ENCODE measurements at regions not wholly inside any gene's neighbourhood (a gene's known extent, or its start where the extent isn't known, plus 50 kb on each side); places are given as distances from the start of the nearest gene placed in this dataset.
"Not testable (repeated sequence)": the region's sequence is repeated elsewhere in the genome, so short reads cannot be mapped to it uniquely, and the experiment has no call there.

DNA sequence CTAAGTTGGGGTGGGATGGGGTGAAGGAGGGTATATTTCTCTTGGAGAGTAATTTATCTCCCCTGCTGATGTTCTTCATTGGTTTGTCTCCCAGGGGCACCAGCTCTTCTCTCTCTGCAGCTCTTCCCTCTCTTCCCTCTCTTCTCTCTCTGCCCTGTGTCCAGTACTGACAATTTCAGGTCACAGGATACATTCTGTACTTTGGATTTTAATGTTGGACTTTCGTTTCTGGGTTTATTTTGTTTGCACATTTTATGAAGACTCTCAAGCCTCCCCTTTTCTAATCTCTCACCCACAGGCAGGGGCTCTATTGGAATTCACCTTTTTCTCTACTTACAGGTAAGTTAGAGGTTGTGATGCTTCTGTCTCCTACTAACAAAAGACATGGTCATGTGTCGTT lies 165.5 kb downstream of the CPEB2 start:
- Histone ChIP-seq H3K4me1 (ENCODE audit: insufficient read depth, low read length) (peaks cover 4% of the 10 kb centered on the region), H4K20me1 (ENCODE audit: insufficient read depth, low read length) (no peaks in the 10 kb centered on the region), H3K36me3 (ENCODE audit: insufficient read depth, low read length) (no peaks in the 10 kb centered on the region), H3K27ac (ENCODE audit: low read depth, low read length) (no peak overlapping the region), H3K9me3 (ENCODE audit: low read depth, low read length) (peaks cover 5% of the 10 kb centered on the region), H2AFZ (ENCODE audit: low read length) (no peak overlapping the region), H3K27me3 (ENCODE audit: insufficient read depth, low read length) (peaks cover 5% of the 10 kb centered on the region), H3K79me2 (ENCODE audit: insufficient read depth, low read length) (no peaks in the 10 kb centered on the region), H3K4me2 (ENCODE audit: insufficient read depth, low read length) (no peak overlapping the region), H3K4me3 (ENCODE audit: insufficient read depth, low read length) (no peak overlapping the region)
- DNase-seq (ENCODE audit: insufficient read length, low spot score, missing footprints): no peak
- TF ChIP-seq, protein P1, sequence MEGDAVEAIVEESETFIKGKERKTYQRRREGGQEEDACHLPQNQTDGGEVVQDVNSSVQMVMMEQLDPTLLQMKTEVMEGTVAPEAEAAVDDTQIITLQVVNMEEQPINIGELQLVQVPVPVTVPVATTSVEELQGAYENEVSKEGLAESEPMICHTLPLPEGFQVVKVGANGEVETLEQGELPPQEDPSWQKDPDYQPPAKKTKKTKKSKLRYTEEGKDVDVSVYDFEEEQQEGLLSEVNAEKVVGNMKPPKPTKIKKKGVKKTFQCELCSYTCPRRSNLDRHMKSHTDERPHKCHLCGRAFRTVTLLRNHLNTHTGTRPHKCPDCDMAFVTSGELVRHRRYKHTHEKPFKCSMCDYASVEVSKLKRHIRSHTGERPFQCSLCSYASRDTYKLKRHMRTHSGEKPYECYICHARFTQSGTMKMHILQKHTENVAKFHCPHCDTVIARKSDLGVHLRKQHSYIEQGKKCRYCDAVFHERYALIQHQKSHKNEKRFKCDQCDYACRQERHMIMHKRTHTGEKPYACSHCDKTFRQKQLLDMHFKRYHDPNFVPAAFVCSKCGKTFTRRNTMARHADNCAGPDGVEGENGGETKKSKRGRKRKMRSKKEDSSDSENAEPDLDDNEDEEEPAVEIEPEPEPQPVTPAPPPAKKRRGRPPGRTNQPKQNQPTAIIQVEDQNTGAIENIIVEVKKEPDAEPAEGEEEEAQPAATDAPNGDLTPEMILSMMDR (IDR thresholded peaks at IDR 0.05; ENCODE audit: extremely low read depth, low read depth, low read length): no peak

- TF ChIP-seq, protein P1 (IDR thresholded peaks at IDR 0.05; ENCODE audit: extremely low read depth, low read depth, low read length): no peak
- DNase-seq (ENCODE audit: insufficient read length, low spot score, missing footprints): no peak
- Histone ChIP-seq H3K79me2 (ENCODE audit: insufficient read depth, low read length) (no peaks in the 10 kb centered on the region), H3K4me1 (ENCODE audit: insufficient read depth, low read length) (peaks cover 4% of the 10 kb centered on the region), H3K36me3 (ENCODE audit: insufficient read depth, low read length) (no peaks in the 10 kb centered on the region), H3K4me2 (ENCODE audit: insufficient read depth, low read length) (no peak overlapping the region), H2AFZ (ENCODE audit: low read length) (no peak overlapping the region), H3K27me3 (ENCODE audit: insufficient read depth, low read length) (peaks cover 5% of the 10 kb centered on the region), H3K27ac (ENCODE audit: low read depth, low read length) (no peak overlapping the region), H4K20me1 (ENCODE audit: insufficient read depth, low read length) (no peaks in the 10 kb centered on the region), H3K4me3 (ENCODE audit: insufficient read depth, low read length) (no peak overlapping the region), H3K9me3 (ENCODE audit: low read depth, low read length) (peaks cover 5% of the 10 kb centered on the region)
Measured at GRCh38 chr4:15168759-15169158, 166.5 kb downstream of the CPEB2 start.

GRCh38 chr4:15171725-15172124 lies 169.4 kb downstream of the CPEB2 start:
- Histone ChIP-seq H2AFZ (ENCODE audit: low read length) (no peak overlapping the region), H4K20me1 (ENCODE audit: insufficient read depth, low read length) (no peaks in the 10 kb centered on the region), H3K79me2 (ENCODE audit: insufficient read depth, low read length) (no peaks in the 10 kb centered on the region), H3K27me3 (ENCODE audit: insufficient read depth, low read length) (peaks cover 5% of the 10 kb centered on the region), H3K36me3 (ENCODE audit: insufficient read depth, low read length) (no peaks in the 10 kb centered on the region), H3K9me3 (ENCODE audit: low read depth, low read length) (peaks cover 5% of the 10 kb centered on the region), H3K4me2 (ENCODE audit: insufficient read depth, low read length) (no peak overlapping the region), H3K4me3 (ENCODE audit: insufficient read depth, low read length) (no peak overlapping the region), H3K4me1 (ENCODE audit: insufficient read depth, low read length) (no peaks in the 10 kb centered on the region), H3K27ac (ENCODE audit: low read depth, low read length) (no peak overlapping the region)
- DNase-seq (ENCODE audit: insufficient read length, low spot score, missing footprints): no peak
- TF ChIP-seq, protein P1 (IDR thresholded peaks at IDR 0.05; ENCODE audit: extremely low read depth, low read depth, low read length): no peak

GRCh38 chr4:15173251-15173650 lies 171.0 kb downstream of the CPEB2 start:
- Histone ChIP-seq H3K4me3 (ENCODE audit: insufficient read depth, low read length) (no peak overlapping the region), H3K36me3 (ENCODE audit: insufficient read depth, low read length) (no peaks in the 10 kb centered on the region), H3K9me3 (ENCODE audit: low read depth, low read length) (peaks cover 5% of the 10 kb centered on the region), H2AFZ (ENCODE audit: low read length) (no peak overlapping the region), H3K27me3 (ENCODE audit: insufficient read depth, low read length) (peaks cover 5% of the 10 kb centered on the region), H3K79me2 (ENCODE audit: insufficient read depth, low read length) (no peaks in the 10 kb centered on the region), H3K27ac (ENCODE audit: low read depth, low read length) (no peak overlapping the region), H3K4me2 (ENCODE audit: insufficient read depth, low read length) (no peak overlapping the region), H3K4me1 (ENCODE audit: insufficient read depth, low read length) (no peaks in the 10 kb centered on the region), H4K20me1 (ENCODE audit: insufficient read depth, low read length) (no peaks in the 10 kb centered on the region)
- TF ChIP-seq, protein P1 (IDR thresholded peaks at IDR 0.05; ENCODE audit: extremely low read depth, low read depth, low read length): no peak
- no peak for DNase-seq (ENCODE audit: insufficient read length, low spot score, missing footprints)

- not testable (repeated sequence) for H2AFZ ChIP-seq (ENCODE audit: low read length); H3K4me1 ChIP-seq (ENCODE audit: insufficient read depth, low read length); H3K9me3 ChIP-seq (ENCODE audit: low read depth, low read length); H3K4me2 ChIP-seq (ENCODE audit: insufficient read depth, low read length); H3K36me3 ChIP-seq (ENCODE audit: insufficient read depth, low read length); H3K27me3 ChIP-seq (ENCODE audit: insufficient read depth, low read length); H3K4me3 ChIP-seq (ENCODE audit: insufficient read depth, low read length); H3K27ac ChIP-seq (ENCODE audit: low read depth, low read length); DNase-seq (ENCODE audit: insufficient read length, low spot score, missing footprints); H4K20me1 ChIP-seq (ENCODE audit: insufficient read depth, low read length); H3K79me2 ChIP-seq (ENCODE audit: insufficient read depth, low read length)
Measured at GRCh38 chr4:15174168-15174567, 171.9 kb downstream of the CPEB2 start.

GRCh38 chr4:15179842-15180241 lies 177.6 kb downstream of the CPEB2 start:
- not testable (repeated sequence) for H3K79me2 ChIP-seq (ENCODE audit: insufficient read depth, low read length); H3K4me3 ChIP-seq (ENCODE audit: insufficient read depth, low read length); H3K9me3 ChIP-seq (ENCODE audit: low read depth, low read length); H3K27ac ChIP-seq (ENCODE audit: low read depth, low read length); H4K20me1 ChIP-seq (ENCODE audit: insufficient read depth, low read length); H3K4me2 ChIP-seq (ENCODE audit: insufficient read depth, low read length); H3K27me3 ChIP-seq (ENCODE audit: insufficient read depth, low read length); H3K4me1 ChIP-seq (ENCODE audit: insufficient read depth, low read length); DNase-seq (ENCODE audit: insufficient read length, low spot score, missing footprints); H2AFZ ChIP-seq (ENCODE audit: low read length); H3K36me3 ChIP-seq (ENCODE audit: insufficient read depth, low read length)
